ENCODE measurements at regions not wholly inside any gene's neighbourhood (a gene's known extent, or its start where the extent isn't known, plus 50 kb on each side); places are given as distances from the start of the nearest gene placed in this dataset.

DNA sequence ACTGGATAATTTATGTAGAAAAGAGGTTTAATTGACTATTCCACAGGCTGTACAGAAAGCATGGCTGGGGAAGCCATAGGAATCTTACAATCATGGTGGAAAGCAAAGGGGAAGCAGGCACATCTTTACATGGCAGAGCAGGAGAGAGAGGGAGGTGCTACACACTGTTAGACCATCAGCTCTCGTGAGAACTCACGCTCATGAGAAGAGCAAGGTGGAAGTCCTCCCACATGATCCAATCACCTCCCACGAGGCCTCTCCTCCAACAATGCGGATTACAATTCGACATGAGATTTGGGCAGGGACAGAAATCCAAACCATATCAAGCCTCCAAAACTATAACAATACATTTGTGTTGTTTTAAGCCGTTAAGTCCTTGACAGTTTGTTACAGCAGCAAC, 257.1 kb upstream of the KCNG1 start:
- no CpG with 5 or more reads among the region's 6 CpGs for WGBS, 2 experiments (ENCODE audit: extremely low coverage in 2 of 2, insufficient read length in 1 of 2)
- no peak overlapping the region for H3K23ac ChIP-seq (ENCODE audit: low read depth, low read length)
- ChIA-PET POLR2A (ENCODE audit: unreplicated experiment) (interaction anchor here (0.5 kb wide), 1 partner anchor 202 kb away, joined by 3 read pairs; no protein-coding TSS in a partner anchor), CTCF (no interaction called here)
- H3K56ac ChIP-seq (ENCODE audit: extremely low read depth, insufficient read depth, low read length): no peak overlapping the region
- H3K14ac ChIP-seq (replicated peaks; ENCODE audit: low read depth, low read length): no peak overlapping the region
- no peak overlapping the region for H2BK5ac ChIP-seq (ENCODE audit: low read depth, low read length, poor library complexity, severe bottlenecking)
- H3K27me3 ChIP-seq (ENCODE audit: control insufficient read depth, insufficient read depth, low read length): peaks cover 18% of the 10 kb centered on the region
- no peak for TF ChIP-seq MXI1 (IDR thresholded peaks at IDR 0.05; ENCODE audit: borderline replicate concordance, low read depth, low read length)
- TF ChIP-seq, protein P1, sequence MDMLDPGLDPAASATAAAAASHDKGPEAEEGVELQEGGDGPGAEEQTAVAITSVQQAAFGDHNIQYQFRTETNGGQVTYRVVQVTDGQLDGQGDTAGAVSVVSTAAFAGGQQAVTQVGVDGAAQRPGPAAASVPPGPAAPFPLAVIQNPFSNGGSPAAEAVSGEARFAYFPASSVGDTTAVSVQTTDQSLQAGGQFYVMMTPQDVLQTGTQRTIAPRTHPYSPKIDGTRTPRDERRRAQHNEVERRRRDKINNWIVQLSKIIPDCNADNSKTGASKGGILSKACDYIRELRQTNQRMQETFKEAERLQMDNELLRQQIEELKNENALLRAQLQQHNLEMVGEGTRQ (IDR thresholded peaks at IDR 0.05; ENCODE audit: low read depth, low read length): no peak
- TF ChIP-seq SMC3 (IDR thresholded peaks at IDR 0.05; ENCODE audit: low read depth, low read length): no peak
- no peak for TF ChIP-seq MAFK (IDR thresholded peaks at IDR 0.05; ENCODE audit: low read depth, low read length)
- TF ChIP-seq, protein P2, sequence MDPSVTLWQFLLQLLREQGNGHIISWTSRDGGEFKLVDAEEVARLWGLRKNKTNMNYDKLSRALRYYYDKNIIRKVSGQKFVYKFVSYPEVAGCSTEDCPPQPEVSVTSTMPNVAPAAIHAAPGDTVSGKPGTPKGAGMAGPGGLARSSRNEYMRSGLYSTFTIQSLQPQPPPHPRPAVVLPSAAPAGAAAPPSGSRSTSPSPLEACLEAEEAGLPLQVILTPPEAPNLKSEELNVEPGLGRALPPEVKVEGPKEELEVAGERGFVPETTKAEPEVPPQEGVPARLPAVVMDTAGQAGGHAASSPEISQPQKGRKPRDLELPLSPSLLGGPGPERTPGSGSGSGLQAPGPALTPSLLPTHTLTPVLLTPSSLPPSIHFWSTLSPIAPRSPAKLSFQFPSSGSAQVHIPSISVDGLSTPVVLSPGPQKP (IDR thresholded peaks at IDR 0.05; ENCODE audit: borderline replicate concordance, low read depth, low read length): no peak
- TF ChIP-seq RFX5 (IDR thresholded peaks at IDR 0.05; ENCODE audit: low read depth, low read length): no peak
- TF ChIP-seq CEBPB (IDR thresholded peaks at IDR 0.05; ENCODE audit: low read depth, low read length): no peak
- no peak for TF ChIP-seq POLR2A (IDR thresholded peaks at IDR 0.05; ENCODE audit: low read depth, low read length)
- TF ChIP-seq NFE2L2 (IDR thresholded peaks at IDR 0.05; ENCODE audit: low read depth, low read length): no peak
- no peak for TF ChIP-seq BHLHE40 (IDR thresholded peaks at IDR 0.05; ENCODE audit: low read depth, low read length)
- TF ChIP-seq RCOR1 (IDR thresholded peaks at IDR 0.05; ENCODE audit: insufficient replicate concordance, low read length): no peak
- no peak for TF ChIP-seq FOS (IDR thresholded peaks at IDR 0.05; ENCODE audit: low read depth, low read length)
- no peak overlapping the region for H2AK9ac ChIP-seq (replicated peaks; ENCODE audit: low read depth, low read length, poor library complexity)
- H3K18ac ChIP-seq (ENCODE audit: low read depth, low read length): no peak overlapping the region
- no peaks in the 10 kb centered on the region for H3K79me1 ChIP-seq (ENCODE audit: low read depth in 1 of 2, low read length in 2 of 2)
- H3K36me3 ChIP-seq (ENCODE audit: control insufficient read depth, insufficient read depth, low read length): no peaks in the 10 kb centered on the region
- no peak overlapping the region for H3K4me2 ChIP-seq (ENCODE audit: low read depth, low read length)
- no peak overlapping the region for H3K27ac ChIP-seq (ENCODE audit: insufficient read depth, low read length)
- dilution Hi-C loops (cut with HindIII; ENCODE audit: low sequenced_read_pairs, unreplicated experiment) (no loop called here), intact Hi-C loops (cut with micrococcal nuclease) (no loop called here), in situ Hi-C loops (cut with MboI; ENCODE audit: low sequenced_read_pairs) (no loop called here)
- H2AFZ ChIP-seq (replicated peaks; ENCODE audit: low read length, poor library complexity): no peak overlapping the region
- DNase-seq: no peak
- H4K91ac ChIP-seq (ENCODE audit: insufficient read depth, low read depth, low read length): no peak overlapping the region
- H4K5ac ChIP-seq (ENCODE audit: low read depth, low read length): no peak overlapping the region
- no peaks in the 10 kb centered on the region for H4K20me1 ChIP-seq (ENCODE audit: insufficient read depth, low read length)
- H3K4me3 ChIP-seq (ENCODE audit: insufficient read depth, low read depth, low read length): no peak overlapping the region
- H4K8ac ChIP-seq (ENCODE audit: low read depth in 2 of 2, low read length in 2 of 2): no peak overlapping the region
- no peaks in the 10 kb centered on the region for H3K4me1 ChIP-seq (ENCODE audit: control insufficient read depth, insufficient read depth, low read length)
- H2AK5ac ChIP-seq (ENCODE audit: low read depth, low read length): no peak overlapping the region
- H3K9ac ChIP-seq (ENCODE audit: low read depth, low read length): no peak overlapping the region
- H3K9me3 ChIP-seq (ENCODE audit: control insufficient read depth, insufficient read depth, low read length): peaks cover 10% of the 10 kb centered on the region
- no peak overlapping the region for H2BK15ac ChIP-seq (ENCODE audit: low read depth, low read length)
- no peak for ATAC-seq (ENCODE audit: low read depth)
- peaks cover 4% of the 10 kb centered on the region; the same call in 1 of the 2 replicates for H3K9me1 ChIP-seq (ENCODE audit: insufficient read depth, low read length)
- no peak overlapping the region for H2BK120ac ChIP-seq (ENCODE audit: low read depth, low read length)
- H2BK20ac ChIP-seq (ENCODE audit: low read depth, low read length): no peak overlapping the region
- H3K4ac ChIP-seq (ENCODE audit: low read depth, low read length): no peak overlapping the region
- BruUV-seq (replicated peaks): no TSS peak

Data from IMR-90 (cell line).